Esophagus squamous epithelium (tissue), 4 donors: ENCODE measurements at regions not wholly inside any gene's neighbourhood (a gene's known extent, or its start where the extent isn't known, plus 50 kb on each side); places are given as distances from the start of the nearest gene placed in this dataset.

Experiments used
- CTCF ChIP-seq, 6 experiments: fragments of 450-650 bp in 4 of 6; fragments of 200-600 bp in 2 of 6; sonication (generic) in 2 of 6; IDR thresholded peaks; one replicate each; pipeline ENCODE4 v1.5.1; 2016 to 2019; ENCODE audit warnings: antibody characterized with exemption in 6 of 6, mild to moderate bottlenecking in 4 of 6, moderate library complexity in 4 of 6
- POLR2A ChIP-seq, 4 donors: fragments of 450-650 bp; IDR thresholded peaks; one replicate each; pipeline ENCODE4 v1.6.1; 2017; ENCODE audit warnings: antibody characterized with exemption in 4 of 4, mild to moderate bottlenecking in 4 of 4, moderate library complexity in 3 of 4

- no peak for TF ChIP-seq CTCF (IDR thresholded peaks at IDR 0.05)
- no peak for TF ChIP-seq POLR2A (IDR thresholded peaks at IDR 0.05)
Measured at GRCh38 chr18:79616651-79617510, 62.7 kb upstream of the CTDP1 start.
